IMR-90 (cell line): ENCODE measurements at regions not wholly inside any gene's neighbourhood (a gene's known extent, or its start where the extent isn't known, plus 50 kb on each side); places are given as distances from the start of the nearest gene placed in this dataset.

ENCODE experiments used
- ATAC-seq: fragments of 200-7000 bp; cut with Tn5 transposase; 2 replicates; pipeline ENCODE4 v1.9.1; 2020; ENCODE audit warnings: low read depth, mild to moderate bottlenecking, moderate library complexity
- BruUV-seq: library from RNA; stranded (reverse); fragments of 400-500 nt; replicated peaks from 2 replicates; lab custom pipeline; 2021; lab: Mats Ljungman, UMichigan
- CTCF ChIA-PET: fragments of 300-600 bp; formaldehyde crosslinking; extraction: SDS; loops from one replicate; lab custom pipeline; 2021; ENCODE audit warnings: antibody characterized with exemption; lab: Yijun Ruan, JAX
- POLR2A ChIA-PET: fragments of 300-600 bp; sonication (Branson Sonifier 250); formaldehyde crosslinking; loops from one replicate; lab custom pipeline; 2022; ENCODE audit warnings: antibody characterized with exemption; ENCODE audit not compliant: unreplicated experiment; lab: Charles Lee
- DNase-seq: peaks from one replicate; pipeline ENCODE4 v3.0.0; 2013
- H2AFZ ChIP-seq: replicated peaks from 2 replicates; pipeline ENCODE3; 2013; ENCODE audit warnings: low read length, mild to moderate bottlenecking; ENCODE audit not compliant: poor library complexity
- H2AK5ac ChIP-seq: 2 replicates; pipeline ENCODE4 v1.6.1; 2013; ENCODE audit warnings: low read depth, low read length, inconsistent platforms
- H2AK9ac ChIP-seq: replicated peaks from 2 replicates; pipeline ENCODE3; 2013; ENCODE audit warnings: mild to moderate bottlenecking, low read depth, low read length, moderate library complexity; ENCODE audit not compliant: poor library complexity
- H2BK120ac ChIP-seq: 2 replicates; pipeline ENCODE4 v1.6.1; 2013; ENCODE audit warnings: low read depth, low read length, inconsistent platforms
- H2BK15ac ChIP-seq: 3 replicates; pipeline ENCODE4 v1.6.1; 2013; ENCODE audit warnings: low read depth, low read length, inconsistent platforms
- H2BK20ac ChIP-seq: 2 replicates; pipeline ENCODE4 v1.6.1; 2013; ENCODE audit warnings: low read depth, mild to moderate bottlenecking, inconsistent platforms, low read length, moderate library complexity
- H2BK5ac ChIP-seq: 2 replicates; pipeline ENCODE4 v1.6.1; 2013; ENCODE audit warnings: mild to moderate bottlenecking, low read depth, low read length, inconsistent platforms; ENCODE audit not compliant: poor library complexity, severe bottlenecking
- H3K14ac ChIP-seq: replicated peaks from 2 replicates; pipeline ENCODE4 v1.6.1; 2013; ENCODE audit warnings: low read depth, low read length, inconsistent platforms
- H3K18ac ChIP-seq: 2 replicates; pipeline ENCODE4 v1.6.1; 2013; ENCODE audit warnings: low read depth, low read length, control low read depth
- H3K23ac ChIP-seq: 2 replicates; pipeline ENCODE4 v1.6.1; 2013; ENCODE audit warnings: low read depth, low read length, inconsistent platforms
- H3K27ac ChIP-seq: 2 replicates; pipeline ENCODE4 v1.5.1; 2013; ENCODE audit warnings: mild to moderate bottlenecking, control low read depth, low read length; ENCODE audit not compliant: insufficient read depth
- H3K27me3 ChIP-seq: 2 replicates; pipeline ENCODE4 v1.6.1; 2013; ENCODE audit warnings: low read length; ENCODE audit not compliant: control insufficient read depth, insufficient read depth
- H3K36me3 ChIP-seq: 2 replicates; pipeline ENCODE4 v1.6.1; 2013; ENCODE audit warnings: low read length, mixed read lengths; ENCODE audit not compliant: control insufficient read depth, insufficient read depth
- H3K4ac ChIP-seq: 2 replicates; pipeline ENCODE4 v1.6.1; 2013; ENCODE audit warnings: low read depth, low read length, inconsistent platforms
- H3K4me1 ChIP-seq: 2 replicates; pipeline ENCODE4 v1.6.1; 2013; ENCODE audit warnings: low read length, mixed read lengths; ENCODE audit not compliant: control insufficient read depth, insufficient read depth
- H3K4me2 ChIP-seq: 2 replicates; pipeline ENCODE4 v1.6.1; 2013; ENCODE audit warnings: low read depth, mild to moderate bottlenecking, control low read depth, low read length, moderate library complexity
- H3K4me3 ChIP-seq: 2 replicates; pipeline ENCODE4 v1.5.1; 2013; ENCODE audit warnings: low read depth, mild to moderate bottlenecking, control low read depth, low read length, moderate library complexity; ENCODE audit not compliant: insufficient read depth
- H3K56ac ChIP-seq: 2 replicates; pipeline ENCODE4 v1.6.1; 2013; ENCODE audit warnings: low read length, inconsistent platforms; ENCODE audit not compliant: insufficient read depth; ENCODE audit errors: extremely low read depth
- H3K79me1 ChIP-seq, 2 experiments: 2 replicates each; pipeline ENCODE4 v1.6.1; 2013; ENCODE audit warnings: low read length in 2 of 2, inconsistent platforms in 1 of 2, low read depth in 1 of 2
- H3K9ac ChIP-seq: 2 replicates; pipeline ENCODE4 v1.6.1; 2013; ENCODE audit warnings: low read depth, low read length, control low read depth
- H3K9me1 ChIP-seq: 2 replicates; pipeline ENCODE4 v1.6.1; 2013; ENCODE audit warnings: low read length, inconsistent platforms; ENCODE audit not compliant: insufficient read depth
- H3K9me3 ChIP-seq: 2 replicates; pipeline ENCODE4 v1.6.1; 2013; ENCODE audit warnings: low read length; ENCODE audit not compliant: control insufficient read depth, insufficient read depth
- H4K20me1 ChIP-seq: 2 replicates; pipeline ENCODE4 v1.6.1; 2013; ENCODE audit warnings: low read length, inconsistent platforms; ENCODE audit not compliant: insufficient read depth
- H4K5ac ChIP-seq: 2 replicates; pipeline ENCODE4 v1.6.1; 2013; ENCODE audit warnings: mild to moderate bottlenecking, low read depth, low read length, control low read depth
- H4K8ac ChIP-seq, 2 experiments: 2 replicates each; pipeline ENCODE4 v1.6.1; 2013; ENCODE audit warnings: low read depth in 2 of 2, low read length in 2 of 2, control low read depth in 1 of 2, inconsistent platforms in 1 of 2
- H4K91ac ChIP-seq: 2 replicates; pipeline ENCODE4 v1.6.1; 2013; ENCODE audit warnings: low read depth, low read length, inconsistent platforms; ENCODE audit not compliant: insufficient read depth
- CEBPB ChIP-seq: IDR thresholded peaks from 2 replicates; pipeline ENCODE4 v1.6.1; 2012; ENCODE audit warnings: low read depth, low read length, improper control_type of control experiment
- FOS ChIP-seq: fragments of 150-350 bp; IDR thresholded peaks from 2 replicates; pipeline ENCODE4 v1.6.1; 2016; ENCODE audit warnings: low read depth, low read length
- MAFK ChIP-seq: IDR thresholded peaks from 2 replicates; pipeline ENCODE4 v1.6.1; 2012; ENCODE audit warnings: low read depth, low read length, improper control_type of control experiment
- NFE2L2 ChIP-seq: fragments of 150-350 bp; IDR thresholded peaks from 2 replicates; pipeline ENCODE4 v1.6.1; 2016; ENCODE audit warnings: low read depth, mild to moderate bottlenecking, low read length
- RFX5 ChIP-seq: IDR thresholded peaks from 2 replicates; pipeline ENCODE4 v1.8.0; 2012; ENCODE audit warnings: low read depth, mild to moderate bottlenecking, low read length, moderate library complexity
- WGBS, 2 experiments: methylation state at CpG; one replicate each; pipeline versions ENCODE4 v1.1.5 to v1.1.7; 2013; ENCODE audit warnings: missing lambda C conversion rate in 2 of 2; ENCODE audit not compliant: insufficient read length in 1 of 2; ENCODE audit errors: extremely low coverage in 2 of 2; 5-methylcytosine and 5-hydroxymethylcytosine counted together
- dilution Hi-C: fragments of 300-500 bp; cut with HindIII; formaldehyde crosslinking; loops from one replicate; pipeline ENCODE4 v1.14.3; 2018; ENCODE audit warnings: low sequenced_read_pairs; ENCODE audit not compliant: unreplicated experiment
- in situ Hi-C: fragments of 300-500 bp; cut with MboI; formaldehyde crosslinking; loops from 3 replicates; pipeline ENCODE4 v1.14.3; 2019; ENCODE audit warnings: low sequenced_read_pairs, inconsistent platforms, mixed read lengths
- intact Hi-C: fragments of 100-400 bp; cut with micrococcal nuclease; formaldehyde crosslinking; loops from 2 replicates; pipeline ENCODE4 v1.10.0; 2022
- TF ChIP-seq, protein P1 (sequence below): fragments of 150-350 bp; IDR thresholded peaks from 2 replicates; pipeline ENCODE4 v1.6.1; 2017; ENCODE audit warnings: mild to moderate bottlenecking, antibody characterized with exemption, low read length, low read depth

DNA sequence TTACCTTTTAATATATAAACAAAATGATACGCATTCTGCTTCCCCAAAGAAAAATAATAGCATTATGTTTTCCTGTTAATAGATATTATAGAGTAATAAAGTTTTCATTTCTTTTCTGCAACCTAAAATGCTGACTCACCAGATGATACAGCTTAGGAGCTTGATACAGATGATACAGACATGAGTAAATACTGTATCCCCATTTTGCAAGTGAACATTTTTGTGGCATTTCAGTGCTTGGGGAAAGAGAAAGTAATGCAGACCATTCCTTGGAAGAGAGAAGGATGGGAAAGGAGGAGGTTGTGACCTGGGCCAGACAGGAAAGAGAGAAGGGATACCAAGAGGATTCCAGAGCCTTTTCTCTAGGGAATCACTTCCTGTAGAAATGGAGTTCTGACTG, 97.5 kb upstream of the FSHR start:
- no TSS peak for BruUV-seq
- Histone ChIP-seq H2BK120ac (no peak overlapping the region), H2BK5ac (peak overlapping the region; percentile 50), H4K91ac (no peak overlapping the region), H3K4ac (no peak overlapping the region), H3K4me2 (peak overlapping the region; percentile 22; the same call in 1 of the 2 replicates), H3K4me1 (no peaks in the 10 kb centered on the region), H4K8ac (no peak overlapping the region; a peak in 1 of 4 replicates), H3K23ac (no peak overlapping the region), H3K27ac (peak overlapping the region; percentile 87; the same call in 1 of the 2 replicates), H3K4me3 (no peak overlapping the region), H2AFZ (peak overlapping the region; percentile 47), H3K18ac (peak overlapping the region; percentile 69), H3K9me1 (no peaks in the 10 kb centered on the region; the same call in 1 of the 2 replicates), H3K36me3 (no peaks in the 10 kb centered on the region), H2AK5ac (no peak overlapping the region), H2BK20ac (no peak overlapping the region), H2AK9ac (no peak overlapping the region), H4K20me1 (no peaks in the 10 kb centered on the region; the same call in 1 of the 2 replicates), H2BK15ac (no peak overlapping the region), H3K9me3 (no peaks in the 10 kb centered on the region), H4K5ac (peak overlapping the region; percentile 50), H3K14ac (no peak overlapping the region), H3K56ac (no peak overlapping the region), H3K9ac (no peak overlapping the region), H3K79me1 (no peaks in the 10 kb centered on the region), H3K27me3 (no peaks in the 10 kb centered on the region)
- POLR2A ChIA-PET = no interaction called here
- no CpG with 5 or more reads among the region's 1 CpG for WGBS, 2 experiments
- dilution Hi-C loops = no loop called here
- CTCF ChIA-PET = interaction anchor here (0.6 kb wide), 1 partner anchor 197 kb away, joined by 4 read pairs; no protein-coding TSS in a partner anchor
- DNase-seq = peak; percentile 77
- peak; percentile 65 for ATAC-seq
- TF ChIP-seq FOS (peak; percentile 27; the same call in 1 of the 2 replicates), NFE2L2 (peak; percentile 90), RFX5 (no peak), MAFK (peak; percentile 96), CEBPB (peak; percentile 60; the same call in 1 of the 2 replicates)
- TF ChIP-seq, protein P1, sequence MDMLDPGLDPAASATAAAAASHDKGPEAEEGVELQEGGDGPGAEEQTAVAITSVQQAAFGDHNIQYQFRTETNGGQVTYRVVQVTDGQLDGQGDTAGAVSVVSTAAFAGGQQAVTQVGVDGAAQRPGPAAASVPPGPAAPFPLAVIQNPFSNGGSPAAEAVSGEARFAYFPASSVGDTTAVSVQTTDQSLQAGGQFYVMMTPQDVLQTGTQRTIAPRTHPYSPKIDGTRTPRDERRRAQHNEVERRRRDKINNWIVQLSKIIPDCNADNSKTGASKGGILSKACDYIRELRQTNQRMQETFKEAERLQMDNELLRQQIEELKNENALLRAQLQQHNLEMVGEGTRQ = no peak
- intact Hi-C loops = loop anchor here (5.0 kb wide), 1 partner anchor 294 kb away; no protein-coding TSS in a partner anchor
- in situ Hi-C loops = no loop called here
